ENCODE measurements at regions not wholly inside any gene's neighbourhood (a gene's known extent, or its start where the extent isn't known, plus 50 kb on each side); places are given as distances from the start of the nearest gene placed in this dataset.
"Not testable (repeated sequence)": the region's sequence is repeated elsewhere in the genome, so short reads cannot be mapped to it uniquely, and the experiment has no call there.

DNA sequence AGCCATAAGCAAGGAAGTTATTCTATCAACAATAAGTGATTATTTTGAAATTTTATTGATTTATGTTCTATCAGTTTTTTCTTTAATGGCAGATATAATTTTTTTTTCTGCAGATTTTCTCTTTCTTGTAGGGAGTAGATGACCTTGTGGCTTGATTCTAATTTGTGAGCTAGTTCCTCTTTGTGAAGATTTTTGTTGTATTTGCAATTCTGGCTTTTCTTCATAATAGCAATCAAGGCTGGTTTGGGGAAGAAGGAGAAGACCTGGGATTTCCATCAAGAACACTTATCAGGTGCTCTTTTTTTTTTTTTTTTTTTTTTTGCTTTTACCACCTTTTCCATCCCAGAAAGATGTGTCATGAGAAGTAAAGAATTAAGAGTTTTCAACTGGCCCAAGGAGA, 324.2 kb upstream of the MAN1A1 start:
- H3K4me3 ChIP-seq, result no peak overlapping the region
- intact Hi-C loops (cut with DNase I; ENCODE audit: low total_unique reads), result no loop called here

DNA sequence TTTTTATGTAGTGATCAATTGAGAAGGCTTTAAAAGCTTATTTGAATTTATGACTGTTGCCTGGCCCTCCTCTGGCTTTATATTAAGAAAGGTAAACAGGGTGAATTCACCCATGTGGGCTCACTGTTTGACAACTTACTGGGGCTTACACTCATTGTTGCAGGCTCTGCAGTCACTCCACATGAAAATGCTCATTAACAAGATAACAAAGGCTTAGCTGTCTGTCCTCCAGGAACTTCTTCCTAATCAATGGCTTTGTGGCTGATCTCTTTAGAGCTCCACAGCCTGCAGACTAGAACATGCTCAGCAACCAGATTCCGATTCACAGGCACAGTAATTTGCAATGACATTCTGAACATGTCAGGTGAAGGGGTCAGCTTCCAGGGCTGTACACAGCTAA, 323.2 kb upstream of the MAN1A1 start:
- no peaks in the 10 kb centered on the region for H3K27me3 ChIP-seq
- no peaks in the 10 kb centered on the region for H3K36me3 ChIP-seq
- no peak for DNase-seq
- H3K27ac ChIP-seq, result no peak overlapping the region
- no peak overlapping the region for H3K4me3 ChIP-seq
- H3K9me3 ChIP-seq, result no peaks in the 10 kb centered on the region
- H3K4me1 ChIP-seq, result no peaks in the 10 kb centered on the region
- TF ChIP-seq, protein P1, sequence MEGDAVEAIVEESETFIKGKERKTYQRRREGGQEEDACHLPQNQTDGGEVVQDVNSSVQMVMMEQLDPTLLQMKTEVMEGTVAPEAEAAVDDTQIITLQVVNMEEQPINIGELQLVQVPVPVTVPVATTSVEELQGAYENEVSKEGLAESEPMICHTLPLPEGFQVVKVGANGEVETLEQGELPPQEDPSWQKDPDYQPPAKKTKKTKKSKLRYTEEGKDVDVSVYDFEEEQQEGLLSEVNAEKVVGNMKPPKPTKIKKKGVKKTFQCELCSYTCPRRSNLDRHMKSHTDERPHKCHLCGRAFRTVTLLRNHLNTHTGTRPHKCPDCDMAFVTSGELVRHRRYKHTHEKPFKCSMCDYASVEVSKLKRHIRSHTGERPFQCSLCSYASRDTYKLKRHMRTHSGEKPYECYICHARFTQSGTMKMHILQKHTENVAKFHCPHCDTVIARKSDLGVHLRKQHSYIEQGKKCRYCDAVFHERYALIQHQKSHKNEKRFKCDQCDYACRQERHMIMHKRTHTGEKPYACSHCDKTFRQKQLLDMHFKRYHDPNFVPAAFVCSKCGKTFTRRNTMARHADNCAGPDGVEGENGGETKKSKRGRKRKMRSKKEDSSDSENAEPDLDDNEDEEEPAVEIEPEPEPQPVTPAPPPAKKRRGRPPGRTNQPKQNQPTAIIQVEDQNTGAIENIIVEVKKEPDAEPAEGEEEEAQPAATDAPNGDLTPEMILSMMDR (IDR thresholded peaks at IDR 0.05), result no peak
- TF ChIP-seq POLR2A (IDR thresholded peaks at IDR 0.05), result no peak
- intact Hi-C loops (cut with DNase I; ENCODE audit: low total_unique reads), result no loop called here

More for the DNA sequence above, 324.2 kb upstream of the MAN1A1 start:
- no peaks in the 10 kb centered on the region for H3K9me3 ChIP-seq
- H3K36me3 ChIP-seq, result no peaks in the 10 kb centered on the region
- no peak for DNase-seq
- no peak for TF ChIP-seq POLR2A (IDR thresholded peaks at IDR 0.05)
- TF ChIP-seq, protein P1 (IDR thresholded peaks at IDR 0.05), result no peak
- no peak overlapping the region for H3K27ac ChIP-seq
- no peaks in the 10 kb centered on the region for H3K4me1 ChIP-seq
- H3K27me3 ChIP-seq, result no peaks in the 10 kb centered on the region

DNA sequence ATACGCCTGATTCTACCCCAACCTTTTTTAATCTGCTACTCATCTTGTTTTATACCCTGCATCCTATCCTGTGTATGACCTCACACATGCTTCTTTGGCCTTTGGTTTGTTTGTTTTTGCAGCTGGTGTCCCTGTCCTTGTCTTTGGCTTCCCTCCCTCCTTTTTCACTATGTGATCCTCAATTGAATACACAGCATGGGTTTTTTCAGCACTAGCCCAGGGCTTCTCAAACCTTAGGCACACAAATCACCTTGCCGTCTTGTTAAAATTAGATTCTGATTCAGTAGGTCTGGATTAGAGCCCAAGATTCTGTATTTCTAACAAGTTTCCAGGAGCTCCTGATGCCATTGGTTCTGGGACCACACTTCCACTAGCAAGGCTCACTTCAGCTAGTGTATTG, 321.5 kb upstream of the MAN1A1 start:
- TF ChIP-seq, protein P1 (IDR thresholded peaks at IDR 0.05), result no peak
- TF ChIP-seq POLR2A (IDR thresholded peaks at IDR 0.05), result no peak
- intact Hi-C loops (cut with DNase I; ENCODE audit: low total_unique reads), result no loop called here
- Histone ChIP-seq H3K27ac (no peak overlapping the region), H3K36me3 (no peaks in the 10 kb centered on the region), H3K27me3 (no peaks in the 10 kb centered on the region), H3K4me1 (no peaks in the 10 kb centered on the region), H3K4me3 (no peak overlapping the region), H3K9me3 (no peaks in the 10 kb centered on the region)
- DNase-seq, result no peak

DNA sequence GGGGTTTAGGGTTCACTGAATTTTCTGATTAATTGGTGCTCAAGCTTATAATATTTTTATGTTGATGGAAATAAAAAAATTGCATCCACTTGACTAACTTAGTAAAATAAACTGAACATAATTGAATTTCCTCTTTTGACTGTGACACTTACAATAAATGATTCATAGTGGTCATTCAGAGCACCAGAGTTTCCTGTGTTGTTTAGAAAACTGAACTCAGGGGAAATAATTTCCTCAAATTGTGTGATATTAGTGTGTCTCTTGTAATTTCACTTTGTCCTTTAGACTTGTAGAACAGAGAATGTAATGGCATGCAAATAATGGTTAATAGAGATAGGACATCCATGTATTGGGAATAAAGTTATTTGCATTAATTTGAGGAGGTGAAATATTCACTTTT, 319.7 kb upstream of the MAN1A1 start:
- Histone ChIP-seq H3K4me1 (no peaks in the 10 kb centered on the region), H3K9me3 (no peaks in the 10 kb centered on the region), H3K36me3 (no peaks in the 10 kb centered on the region), H3K27me3 (no peaks in the 10 kb centered on the region), H3K4me3 (no peak overlapping the region), H3K27ac (no peak overlapping the region)
- DNase-seq, result no peak
- TF ChIP-seq, protein P1 (IDR thresholded peaks at IDR 0.05), result no peak
- no peak for TF ChIP-seq POLR2A (IDR thresholded peaks at IDR 0.05)
- intact Hi-C loops (cut with DNase I; ENCODE audit: low total_unique reads), result no loop called here

DNA sequence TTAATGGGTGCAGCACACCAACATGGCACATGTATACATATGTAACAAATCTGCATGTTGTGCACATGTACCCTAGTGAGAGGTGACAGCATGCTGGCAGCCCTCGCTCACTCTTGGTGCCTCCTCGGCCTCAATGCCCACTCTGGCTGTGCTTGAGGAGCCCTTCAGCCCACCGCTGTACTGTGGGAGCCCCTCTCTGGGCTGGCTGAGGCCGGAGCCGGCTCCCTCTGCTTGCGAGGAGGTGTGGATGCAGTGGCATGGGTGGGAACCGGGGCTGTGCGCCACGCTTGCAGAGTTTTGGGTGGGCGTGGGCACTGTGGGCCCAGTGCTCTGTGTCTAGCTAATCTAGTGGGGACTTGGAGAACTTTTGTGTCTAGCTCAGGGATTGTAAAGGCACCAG, 315.9 kb upstream of the MAN1A1 start:
- H3K36me3 ChIP-seq; H3K27me3 ChIP-seq; H3K27ac ChIP-seq; H3K4me3 ChIP-seq; DNase-seq; H3K9me3 ChIP-seq; intact Hi-C loops (cut with DNase I; ENCODE audit: low total_unique reads); H3K4me1 ChIP-seq: not testable (repeated sequence)

DNA sequence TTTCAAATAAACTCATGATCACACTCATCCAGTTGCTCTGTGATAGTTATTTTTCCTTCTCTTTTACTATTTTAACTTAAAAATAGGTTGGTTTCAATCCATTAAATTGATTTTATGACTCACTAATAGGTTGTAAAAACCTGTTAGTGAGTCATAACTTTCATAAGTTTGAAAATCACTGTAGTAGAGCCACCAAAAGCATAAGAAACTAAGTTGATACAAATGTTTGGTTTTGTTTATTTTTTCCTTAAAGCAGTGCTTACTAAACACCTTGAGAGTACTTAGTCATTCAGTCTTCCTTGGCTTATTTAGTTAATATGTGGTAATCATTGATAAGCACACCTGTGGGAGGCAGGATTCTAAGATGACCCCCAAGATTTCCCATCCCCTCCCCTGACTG, 312.1 kb upstream of the MAN1A1 start:
- H3K4me1 ChIP-seq, result no peaks in the 10 kb centered on the region
- H3K4me3 ChIP-seq, result no peak overlapping the region
- H3K9me3 ChIP-seq, result no peaks in the 10 kb centered on the region
- no peak for DNase-seq
- H3K27me3 ChIP-seq, result no peaks in the 10 kb centered on the region
- intact Hi-C loops (cut with DNase I; ENCODE audit: low total_unique reads), result no loop called here
- H3K36me3 ChIP-seq, result no peaks in the 10 kb centered on the region
- H3K27ac ChIP-seq, result no peak overlapping the region
- TF ChIP-seq POLR2A (IDR thresholded peaks at IDR 0.05), result no peak
- TF ChIP-seq, protein P1 (IDR thresholded peaks at IDR 0.05), result no peak

Data from uterus (tissue), 3 donors.